RWPE2 (cell line): ENCODE measurements at regions not wholly inside any gene's neighbourhood (a gene's known extent, or its start where the extent isn't known, plus 50 kb on each side); places are given as distances from the start of the nearest gene placed in this dataset.

Experiments used
- ATAC-seq: fragments of 200-7000 bp; cut with Tn5 transposase; 3 replicates; pipeline ENCODE4 v1.9.1; 2021; ENCODE audit warnings: low read depth
- DNase-seq: peaks from one replicate; pipeline ENCODE4 v3.0.0-alpha.2; 2020; ENCODE audit warnings: low spot score
- H3K27ac ChIP-seq: fragments of 450-650 bp; 2 replicates; pipeline ENCODE4 v1.5.1; 2017; ENCODE audit warnings: mild to moderate bottlenecking; ENCODE audit not compliant: poor library complexity, severe bottlenecking
- H3K27me3 ChIP-seq: fragments of 250-450 bp; sonication (Bioruptor Pico); 2 replicates; pipeline ENCODE4 v1.5.1; 2021; ENCODE audit warnings: mild to moderate bottlenecking, moderate library complexity; ENCODE audit not compliant: insufficient read depth, poor library complexity, severe bottlenecking
- H3K36me3 ChIP-seq: fragments of 250-450 bp; sonication (Bioruptor Pico); 2 replicates; pipeline ENCODE4 v1.5.1; 2020; ENCODE audit warnings: low read depth, mild to moderate bottlenecking, moderate library complexity
- H3K4me1 ChIP-seq: fragments of 250-450 bp; sonication (Bioruptor Pico); 2 replicates; pipeline ENCODE4 v1.5.1; 2021; ENCODE audit warnings: mild to moderate bottlenecking, moderate library complexity; ENCODE audit not compliant: insufficient read depth, poor library complexity, severe bottlenecking
- H3K4me3 ChIP-seq: fragments of 250-450 bp; sonication (Bioruptor Pico); 2 replicates; pipeline ENCODE4 v1.5.1; 2021; ENCODE audit warnings: mild to moderate bottlenecking, moderate library complexity; ENCODE audit not compliant: severe bottlenecking
- H3K9me3 ChIP-seq: fragments of 250-450 bp; sonication (Bioruptor Pico); 2 replicates; pipeline ENCODE4 v1.5.1; 2021; ENCODE audit warnings: mild to moderate bottlenecking, moderate library complexity; ENCODE audit not compliant: severe bottlenecking
- TF ChIP-seq, protein P1 (sequence below): fragments of 450-650 bp; IDR thresholded peaks from one replicate; pipeline ENCODE4 v1.5.1; 2017; ENCODE audit warnings: mild to moderate bottlenecking, moderate library complexity; ENCODE audit not compliant: poor library complexity, severe bottlenecking

DNA sequence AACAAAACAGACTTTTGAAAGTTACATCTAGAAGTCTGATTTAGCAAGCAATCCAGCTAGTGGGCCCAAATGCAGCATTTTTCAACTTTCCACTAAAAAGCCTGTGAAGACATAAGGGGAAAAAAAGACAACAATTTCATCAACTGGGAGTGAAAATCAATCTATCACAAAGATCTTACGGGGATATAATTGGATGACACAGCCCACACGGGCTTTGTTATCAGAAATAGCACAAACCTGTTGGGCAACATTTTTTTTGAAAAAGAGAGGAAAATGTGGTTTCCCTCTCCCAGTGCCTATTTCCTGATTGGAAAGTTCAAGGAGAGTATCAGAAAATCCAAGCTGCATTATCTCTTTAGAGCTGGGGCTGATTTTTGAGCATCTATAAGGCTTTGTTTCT, 132.7 kb downstream of the EVA1A start:
- DNase-seq (no peak), ATAC-seq (no peak)
- Histone ChIP-seq H3K27me3 (no peaks in the 10 kb centered on the region), H3K4me3 (no peak overlapping the region), H3K4me1 (peaks cover 6% of the 10 kb centered on the region), H3K9me3 (no peaks in the 10 kb centered on the region), H3K27ac (no peak overlapping the region), H3K36me3 (no peaks in the 10 kb centered on the region)
- TF ChIP-seq, protein P1, sequence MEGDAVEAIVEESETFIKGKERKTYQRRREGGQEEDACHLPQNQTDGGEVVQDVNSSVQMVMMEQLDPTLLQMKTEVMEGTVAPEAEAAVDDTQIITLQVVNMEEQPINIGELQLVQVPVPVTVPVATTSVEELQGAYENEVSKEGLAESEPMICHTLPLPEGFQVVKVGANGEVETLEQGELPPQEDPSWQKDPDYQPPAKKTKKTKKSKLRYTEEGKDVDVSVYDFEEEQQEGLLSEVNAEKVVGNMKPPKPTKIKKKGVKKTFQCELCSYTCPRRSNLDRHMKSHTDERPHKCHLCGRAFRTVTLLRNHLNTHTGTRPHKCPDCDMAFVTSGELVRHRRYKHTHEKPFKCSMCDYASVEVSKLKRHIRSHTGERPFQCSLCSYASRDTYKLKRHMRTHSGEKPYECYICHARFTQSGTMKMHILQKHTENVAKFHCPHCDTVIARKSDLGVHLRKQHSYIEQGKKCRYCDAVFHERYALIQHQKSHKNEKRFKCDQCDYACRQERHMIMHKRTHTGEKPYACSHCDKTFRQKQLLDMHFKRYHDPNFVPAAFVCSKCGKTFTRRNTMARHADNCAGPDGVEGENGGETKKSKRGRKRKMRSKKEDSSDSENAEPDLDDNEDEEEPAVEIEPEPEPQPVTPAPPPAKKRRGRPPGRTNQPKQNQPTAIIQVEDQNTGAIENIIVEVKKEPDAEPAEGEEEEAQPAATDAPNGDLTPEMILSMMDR, result no peak

DNA sequence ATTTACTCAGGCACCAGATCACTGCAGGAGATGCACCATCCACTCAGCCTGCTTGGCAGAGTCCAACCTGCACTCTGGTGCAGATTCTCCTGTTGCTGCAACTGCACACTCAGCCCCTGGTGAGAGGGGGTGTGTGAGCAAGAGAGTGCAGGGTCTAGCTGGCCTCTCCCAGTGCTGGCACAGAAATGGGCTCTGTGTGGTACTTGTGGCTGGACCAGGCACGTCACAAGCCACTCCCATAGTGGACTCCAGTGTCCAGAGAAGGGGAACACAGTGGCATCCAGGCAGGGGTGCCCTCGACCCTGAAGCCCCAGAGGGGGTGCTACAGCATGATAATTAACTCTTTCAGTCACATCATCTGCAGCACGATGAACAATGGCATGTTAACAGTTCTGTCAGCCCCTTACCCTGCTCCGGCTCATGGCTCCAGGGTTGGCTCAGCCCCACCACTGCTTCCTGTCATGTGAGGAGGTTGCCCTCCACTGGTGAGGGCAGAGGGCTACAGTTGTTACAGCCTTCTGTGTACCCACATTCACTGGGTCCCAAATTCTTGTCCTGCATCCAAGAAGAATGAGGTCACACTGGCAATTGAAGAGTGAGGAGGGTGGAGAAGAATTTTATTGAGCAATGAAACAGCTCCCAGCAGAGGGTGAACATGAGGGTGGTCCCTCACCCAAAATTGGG, 135.7 kb downstream of the EVA1A start:
- no peak for DNase-seq
- 0 out of 3 replicates have a peak, but pooled peaks have one; percentile 36 for ATAC-seq
- TF ChIP-seq, protein P1, result no peak
- Histone ChIP-seq H3K27ac (no peak overlapping the region), H3K36me3 (no peaks in the 10 kb centered on the region), H3K4me3 (no peak overlapping the region), H3K4me1 (peaks cover 6% of the 10 kb centered on the region), H3K9me3 (no peaks in the 10 kb centered on the region), H3K27me3 (no peaks in the 10 kb centered on the region)

DNA sequence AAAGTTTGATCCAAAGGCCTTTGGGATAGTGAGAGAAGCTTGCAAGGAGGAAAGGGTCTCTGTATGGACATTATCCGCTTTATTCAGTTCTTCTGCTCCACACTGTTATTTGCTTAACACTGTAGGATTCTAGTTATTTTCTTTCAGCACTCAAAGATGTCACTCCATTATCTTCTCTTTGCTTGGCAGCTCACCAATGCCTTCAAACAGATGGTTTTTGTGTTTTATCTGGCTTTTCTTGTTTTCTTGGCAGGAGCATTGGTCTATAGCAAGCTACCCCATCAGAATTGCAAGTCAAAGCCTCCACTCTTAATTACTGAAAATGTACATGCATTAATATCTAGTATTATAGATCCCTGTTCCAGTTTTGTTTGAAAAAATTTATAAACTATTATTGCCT, 138.8 kb downstream of the EVA1A start:
- no peaks in the 10 kb centered on the region for H3K36me3 ChIP-seq
- H3K4me3 ChIP-seq, result no peak overlapping the region
- TF ChIP-seq, protein P1, result no peak
- DNase-seq (no peak), ATAC-seq (no peak)
- H3K4me1 ChIP-seq, result no peaks in the 10 kb centered on the region
- no peaks in the 10 kb centered on the region for H3K9me3 ChIP-seq
- no peak overlapping the region for H3K27ac ChIP-seq
- H3K27me3 ChIP-seq, result no peaks in the 10 kb centered on the region

DNA sequence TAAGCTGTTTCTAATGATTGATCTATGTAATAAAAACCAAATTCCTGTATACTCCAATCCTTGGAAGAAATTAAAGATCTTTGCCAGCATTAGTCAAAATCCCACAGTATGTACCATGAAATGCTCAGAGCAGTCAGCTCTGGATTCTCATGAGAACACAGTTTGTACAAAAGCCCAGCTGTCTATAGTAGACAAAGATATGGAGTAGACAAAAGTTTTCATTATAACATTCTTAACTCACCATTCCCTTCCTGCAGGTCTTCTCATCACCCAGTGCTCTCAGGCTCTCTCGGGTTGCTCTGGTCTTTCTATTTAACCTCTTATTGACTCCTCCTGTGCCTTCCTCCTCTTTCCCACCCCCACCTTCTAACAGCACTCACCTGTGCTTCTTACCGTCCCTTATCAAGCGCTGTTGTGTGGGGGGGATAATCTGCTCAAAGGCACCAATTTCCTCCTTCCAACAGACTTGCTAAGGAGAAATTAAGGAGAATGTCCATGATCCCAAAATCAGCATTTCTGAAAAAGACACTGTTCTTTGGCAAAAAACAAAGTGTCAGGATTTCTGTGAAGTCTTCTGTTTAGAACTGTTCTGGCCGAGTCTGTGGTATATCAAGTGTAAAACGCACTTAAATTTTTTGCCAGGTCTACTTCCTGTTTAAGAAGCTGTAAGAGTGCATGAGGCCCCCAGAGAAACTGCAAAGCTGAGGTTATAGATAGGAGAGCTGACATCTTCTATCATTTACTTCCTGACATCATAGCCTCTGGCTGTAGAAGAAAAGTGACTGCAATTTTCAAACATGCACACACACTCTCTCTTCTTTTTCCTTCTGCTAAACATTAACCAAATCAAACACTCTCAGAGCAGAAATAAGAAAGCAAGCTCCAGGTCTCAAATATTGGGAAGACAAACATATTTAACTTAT, 144.1 kb downstream of the EVA1A start:
- H3K9me3 ChIP-seq, result no peaks in the 10 kb centered on the region
- no peak for DNase-seq
- H3K36me3 ChIP-seq, result no peaks in the 10 kb centered on the region
- H3K27ac ChIP-seq, result no peak overlapping the region
- TF ChIP-seq, protein P1, result no peak
- peaks cover 4% of the 10 kb centered on the region for H3K27me3 ChIP-seq
- no peak overlapping the region for H3K4me3 ChIP-seq
- no peaks in the 10 kb centered on the region for H3K4me1 ChIP-seq
- ATAC-seq, result no peak
